Skin of body (tissue), 1 donor: ENCODE measurements at regions not wholly inside any gene's neighbourhood (a gene's known extent, or its start where the extent isn't known, plus 50 kb on each side); places are given as distances from the start of the nearest gene placed in this dataset.

Source experiments
- DNase-seq: peaks from one replicate; lab custom pipeline; 2025; lab: John Stamatoyannopoulos, UW

GRCh38 chr14:26849514-26849913 is 251.7 kb upstream of the NOVA1 start:
- DNase-seq = no peak

- no peak for DNase-seq
These were observed 254.0 kb upstream of the NOVA1 start for GRCh38 chr14:26851793-26852192.

- peak; percentile 30 for DNase-seq
These were observed 257.4 kb upstream of the NOVA1 start for GRCh38 chr14:26855077-26855753.

- DNase-seq = peak; percentile 64
These were observed 259.2 kb upstream of the NOVA1 start for GRCh38 chr14:26856876-26857518.

DNA sequence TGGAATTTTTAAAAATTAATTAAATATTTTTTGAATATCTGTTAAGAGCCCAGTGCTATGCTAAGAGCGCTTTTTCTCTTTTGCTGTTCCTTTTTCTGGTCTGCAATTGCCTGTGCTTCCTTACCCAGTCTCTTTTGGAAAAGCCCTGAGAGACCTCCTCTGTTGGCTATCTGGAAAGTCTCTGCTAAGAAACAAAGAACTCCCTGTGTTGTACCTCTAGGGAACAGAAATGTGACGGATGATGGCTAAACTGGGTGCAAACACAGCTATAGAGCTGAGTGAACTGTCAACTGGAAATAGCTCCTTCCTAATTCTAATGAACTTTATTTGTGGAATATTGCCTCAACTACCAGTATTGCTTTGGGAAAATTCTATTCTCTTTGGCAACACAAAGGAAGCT is 261.6 kb upstream of the NOVA1 start:
- DNase-seq = no peak

- DNase-seq = no peak
These were observed 262.3 kb upstream of the NOVA1 start for GRCh38 chr14:26860111-26860510.

DNA sequence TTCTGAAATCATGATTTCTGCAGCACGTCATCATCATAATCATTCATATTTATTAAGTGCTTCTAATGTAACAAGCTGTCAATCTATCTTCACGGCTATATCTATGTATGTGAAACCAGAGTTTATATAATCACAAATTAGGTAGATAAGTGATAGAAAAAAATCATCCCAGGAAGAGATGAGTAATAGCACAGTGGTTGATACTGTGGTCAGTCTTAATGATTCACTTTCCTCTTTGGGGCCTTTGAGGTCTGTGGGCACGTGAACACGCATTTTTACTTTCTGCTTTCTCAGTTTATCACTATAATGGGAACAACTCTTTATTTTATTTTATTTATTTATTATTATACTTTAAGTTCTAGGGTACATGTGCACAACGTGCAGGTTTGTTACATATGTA is 265.9 kb upstream of the NOVA1 start:
- DNase-seq = no peak

DNA sequence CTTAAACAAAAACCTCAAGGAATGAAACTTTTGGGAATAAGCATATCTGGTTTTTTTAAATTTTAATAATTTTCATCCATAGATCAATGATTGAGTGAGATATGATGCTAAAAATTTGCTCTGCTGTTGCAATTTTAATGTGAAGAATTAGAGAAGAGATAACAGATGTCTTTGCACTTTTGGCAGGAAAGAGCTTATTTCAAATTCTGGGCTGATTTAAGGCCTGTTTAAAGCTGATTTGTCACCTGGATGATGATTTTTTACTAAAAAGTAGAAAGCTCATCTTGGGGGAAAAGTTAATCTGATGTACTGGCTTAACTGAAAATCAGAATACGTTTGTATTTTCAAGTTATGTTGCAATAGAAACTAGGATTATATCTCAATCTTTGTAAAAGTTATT is 268.9 kb upstream of the NOVA1 start:
- no peak for DNase-seq

- no peak for DNase-seq
These were observed 269.4 kb upstream of the NOVA1 start for GRCh38 chr14:26867171-26867757.

GRCh38 chr14:26870096-26870495 is 272.3 kb upstream of the NOVA1 start:
- no peak for DNase-seq

GRCh38 chr14:26870722-26871617 is 273.1 kb upstream of the NOVA1 start:
- DNase-seq = no peak

DNA sequence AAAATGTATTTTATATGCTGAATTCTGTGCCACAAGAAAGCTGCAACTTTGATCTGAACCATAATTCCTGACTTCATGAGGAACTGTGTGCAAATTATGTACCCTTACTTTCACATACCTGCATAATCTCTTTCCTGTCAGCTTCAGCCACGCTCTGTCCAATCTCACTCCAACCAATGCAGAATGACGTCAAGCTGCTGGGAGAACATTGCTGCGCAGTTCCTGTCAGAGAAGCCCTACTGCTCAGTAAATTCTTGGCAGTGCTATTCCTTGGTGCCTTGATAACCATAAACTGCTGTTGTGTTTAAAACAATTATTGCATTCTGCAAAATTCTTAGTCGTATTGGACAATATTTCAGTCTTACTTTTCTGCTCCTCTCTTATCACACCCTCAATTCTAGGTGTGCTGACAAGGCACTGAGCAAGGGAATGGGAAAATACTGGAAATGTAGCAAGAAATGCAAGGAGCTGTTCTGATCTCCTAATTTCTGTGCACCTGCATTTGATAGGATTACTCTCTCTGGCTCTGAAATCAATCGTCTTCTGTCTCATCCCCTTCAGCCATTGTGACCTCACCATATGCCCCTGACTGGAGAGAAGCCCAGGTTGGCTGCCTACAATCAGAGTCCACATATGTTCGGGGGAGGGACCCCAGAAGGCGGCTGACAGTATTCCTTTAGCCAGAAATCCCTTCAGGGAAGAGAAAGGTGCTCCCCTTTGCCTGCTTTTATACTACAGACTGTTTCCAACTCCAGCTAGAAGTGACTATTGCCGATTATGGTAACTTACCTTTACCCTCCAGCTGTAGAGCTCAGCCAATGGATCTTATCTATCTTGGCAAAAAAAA is 274.9 kb upstream of the NOVA1 start:
- peak; percentile 34 for DNase-seq

GRCh38 chr14:26873362-26873960 is 275.6 kb upstream of the NOVA1 start:
- no peak for DNase-seq

- DNase-seq = no peak
These were observed 290.0 kb upstream of the NOVA1 start for GRCh38 chr14:26887847-26888246.

GRCh38 chr14:26888592-26888991 is 290.8 kb upstream of the NOVA1 start:
- DNase-seq = no peak

GRCh38 chr14:26896447-26896846 is 298.6 kb upstream of the NOVA1 start:
- no peak for DNase-seq

- no peak for DNase-seq
These were observed 299.4 kb upstream of the NOVA1 start for GRCh38 chr14:26897196-26897595.

DNA sequence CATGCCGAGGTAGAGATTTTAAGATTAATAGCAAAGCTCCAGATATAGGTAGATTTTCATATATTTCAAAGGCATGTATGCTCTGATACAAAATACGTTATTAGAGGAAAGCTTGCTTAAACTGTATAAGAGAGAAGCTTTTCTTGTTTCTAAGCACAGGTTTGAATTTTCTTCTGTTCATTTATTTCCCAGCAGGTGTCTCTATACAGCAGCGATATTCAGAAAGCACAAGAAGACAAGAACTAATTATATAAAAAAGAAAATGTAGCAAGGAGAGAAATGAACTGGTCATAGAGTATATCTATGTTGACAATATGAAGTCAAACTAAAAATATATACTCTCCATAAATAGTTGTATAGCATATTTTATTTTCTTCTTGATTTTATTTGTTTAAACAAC is 307.4 kb upstream of the NOVA1 start:
- no peak for DNase-seq

DNA sequence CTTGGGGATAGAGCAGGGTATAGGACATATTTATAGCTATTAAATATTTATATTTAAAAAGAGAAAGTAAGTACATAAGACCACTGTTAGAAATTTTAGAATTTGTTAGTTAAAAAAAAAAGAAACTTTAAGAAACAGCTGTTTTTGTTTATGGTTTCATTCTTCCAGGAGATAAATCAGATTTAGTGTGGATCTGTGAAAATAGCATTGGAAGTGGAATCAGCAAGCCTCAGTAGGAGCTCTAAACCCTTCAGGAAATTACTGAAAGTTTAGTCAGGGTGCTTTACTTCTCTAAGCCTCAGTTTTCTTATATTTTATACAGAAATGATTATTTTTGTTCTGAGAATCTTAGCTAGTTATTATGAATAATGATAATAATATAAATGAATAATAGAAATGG is 316.0 kb upstream of the NOVA1 start:
- DNase-seq = peak; percentile 10

DNA sequence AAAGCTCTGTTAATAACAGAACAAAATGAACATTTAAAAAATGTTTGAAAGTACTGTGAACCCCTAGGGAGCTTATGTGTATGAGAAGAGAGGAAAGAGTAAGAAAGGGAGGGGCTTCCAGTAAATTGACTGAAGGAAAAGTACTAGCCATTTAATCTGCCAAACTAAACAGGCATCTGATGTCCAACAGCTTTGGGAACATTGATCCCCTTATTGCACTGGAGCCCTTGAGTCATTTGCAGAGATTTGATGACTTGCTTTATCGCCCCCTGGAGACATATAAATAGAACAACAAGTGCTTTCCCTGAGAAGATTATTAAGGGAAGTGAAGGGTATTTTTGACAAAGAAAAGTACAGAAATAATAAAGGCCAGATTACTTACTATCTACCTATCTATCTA is 319.3 kb upstream of the NOVA1 start:
- DNase-seq = peak; percentile 6
